Smooth muscle cell (in vitro differentiated cells): ENCODE measurements at regions not wholly inside any gene's neighbourhood (a gene's known extent, or its start where the extent isn't known, plus 50 kb on each side); places are given as distances from the start of the nearest gene placed in this dataset.

Experiments
- DNase-seq: peaks from one replicate; lab custom pipeline; 2025; ENCODE audit not compliant: unreplicated experiment; lab: John Stamatoyannopoulos, UW
- H2AFZ ChIP-seq: fragments of 200-600 bp; sonication (generic); 2 replicates; pipeline ENCODE4 v1.6.0; 2016; ENCODE audit warnings: antibody characterized with exemption, low read depth, mild to moderate bottlenecking
- H3F3A ChIP-seq: fragments of 200-600 bp; sonication (generic); 2 replicates; pipeline ENCODE4 v1.6.0; 2017; ENCODE audit warnings: antibody characterized with exemption, low read depth
- H3K27ac ChIP-seq: fragments of 200-600 bp; sonication (generic); 2 replicates; pipeline ENCODE4 v1.5.1; 2016; ENCODE audit warnings: low read depth, mild to moderate bottlenecking
- H3K27me3 ChIP-seq: fragments of 200-600 bp; sonication (generic); 2 replicates; pipeline ENCODE4 v1.6.1; 2016; ENCODE audit warnings: low read depth, mild to moderate bottlenecking
- H3K36me3 ChIP-seq: fragments of 200-600 bp; sonication (generic); 2 replicates; pipeline ENCODE4 v1.5.1; 2016; ENCODE audit warnings: low read depth
- H3K4me1 ChIP-seq: fragments of 200-600 bp; sonication (generic); 2 replicates; pipeline ENCODE4 v1.5.1; 2016; ENCODE audit warnings: low read depth
- H3K4me2 ChIP-seq: fragments of 200-600 bp; sonication (generic); 2 replicates; pipeline ENCODE4 v1.6.0; 2016; ENCODE audit warnings: mild to moderate bottlenecking
- H3K4me3 ChIP-seq: fragments of 200-600 bp; sonication (generic); 2 replicates; pipeline ENCODE4 v1.5.1; 2016; ENCODE audit warnings: mild to moderate bottlenecking
- H3K79me2 ChIP-seq: fragments of 200-600 bp; sonication (generic); 2 replicates; pipeline ENCODE4 v1.6.0; 2016; ENCODE audit warnings: low read depth, mild to moderate bottlenecking
- H3K9ac ChIP-seq: fragments of 200-600 bp; sonication (generic); 2 replicates; pipeline ENCODE4 v1.6.0; 2016; ENCODE audit warnings: low read depth
- H3K9me3 ChIP-seq: fragments of 200-600 bp; sonication (generic); replicated peaks from 2 replicates; pipeline ENCODE4 v1.5.1; 2016; ENCODE audit warnings: low read depth
- H4K20me1 ChIP-seq: fragments of 200-600 bp; sonication (generic); 2 replicates; pipeline ENCODE4 v1.6.0; 2016; ENCODE audit warnings: low read depth
- CTCF ChIP-seq: fragments of 200-600 bp; sonication (generic); IDR thresholded peaks from 2 replicates; pipeline ENCODE4 v1.5.1; 2017; ENCODE audit warnings: borderline replicate concordance, mild to moderate bottlenecking, antibody characterized with exemption; ENCODE audit not compliant: insufficient read depth, poor library complexity, severe bottlenecking
- WGBS: methylation state at CpG from one replicate; pipeline ENCODE4 v1.1.7; 2016; ENCODE audit warnings: low lambda C conversion rate; 5-methylcytosine and 5-hydroxymethylcytosine counted together

GRCh38 chr5:53239301-53239990, 129.9 kb upstream of the MOCS2 start:
- Histone ChIP-seq H3K4me3 (no peak overlapping the region), H3K36me3 (no peaks in the 10 kb centered on the region), H3K9me3 (no peaks in the 10 kb centered on the region), H3K27me3 (no peaks in the 10 kb centered on the region), H3K27ac (no peak overlapping the region), H3K4me1 (no peaks in the 10 kb centered on the region), H4K20me1 (no peaks in the 10 kb centered on the region), H3F3A (no peaks in the 10 kb centered on the region), H3K79me2 (no peaks in the 10 kb centered on the region), H3K4me2 (no peak overlapping the region), H2AFZ (no peak overlapping the region), H3K9ac (no peak overlapping the region)
- no peak for DNase-seq
- 98% methylated on average over 2 of the region's 2 CpGs for WGBS
- no peak for TF ChIP-seq CTCF

GRCh38 chr5:53240661-53241060, 131.1 kb upstream of the MOCS2 start:
- no peak overlapping the region for H2AFZ ChIP-seq
- H3K4me1 ChIP-seq, result no peaks in the 10 kb centered on the region
- H3F3A ChIP-seq, result no peaks in the 10 kb centered on the region
- DNase-seq, result no peak
- no peak overlapping the region for H3K27ac ChIP-seq
- no peak for TF ChIP-seq CTCF
- H3K4me3 ChIP-seq, result no peak overlapping the region
- no peaks in the 10 kb centered on the region for H4K20me1 ChIP-seq
- no peaks in the 10 kb centered on the region for H3K9me3 ChIP-seq
- H3K4me2 ChIP-seq, result no peak overlapping the region
- no peaks in the 10 kb centered on the region for H3K27me3 ChIP-seq
- no peaks in the 10 kb centered on the region for H3K79me2 ChIP-seq
- no peaks in the 10 kb centered on the region for H3K36me3 ChIP-seq
- H3K9ac ChIP-seq, result no peak overlapping the region

GRCh38 chr5:53241572-53241971, 132.0 kb upstream of the MOCS2 start:
- Histone ChIP-seq H3F3A (no peaks in the 10 kb centered on the region), H3K4me2 (no peak overlapping the region), H3K9ac (no peak overlapping the region), H2AFZ (no peak overlapping the region), H3K79me2 (no peaks in the 10 kb centered on the region), H4K20me1 (no peaks in the 10 kb centered on the region), H3K27me3 (no peaks in the 10 kb centered on the region), H3K4me3 (no peak overlapping the region), H3K36me3 (no peaks in the 10 kb centered on the region), H3K9me3 (no peaks in the 10 kb centered on the region), H3K27ac (no peak overlapping the region), H3K4me1 (no peaks in the 10 kb centered on the region)
- no peak for DNase-seq
- 94% methylated on average over 5 of the region's 5 CpGs for WGBS
- no peak for TF ChIP-seq CTCF

GRCh38 chr5:53243403-53243802, 133.8 kb upstream of the MOCS2 start:
- H3K9me3 ChIP-seq, result no peaks in the 10 kb centered on the region
- no peaks in the 10 kb centered on the region for H4K20me1 ChIP-seq
- H3K4me2 ChIP-seq, result no peak overlapping the region
- H3K4me1 ChIP-seq, result no peaks in the 10 kb centered on the region
- no peak overlapping the region for H3K9ac ChIP-seq
- no peak overlapping the region for H3K27ac ChIP-seq
- TF ChIP-seq CTCF, result no peak
- DNase-seq, result no peak
- H3K27me3 ChIP-seq, result no peaks in the 10 kb centered on the region
- no peaks in the 10 kb centered on the region for H3F3A ChIP-seq
- no peak overlapping the region for H2AFZ ChIP-seq
- H3K36me3 ChIP-seq, result no peaks in the 10 kb centered on the region
- H3K79me2 ChIP-seq, result no peaks in the 10 kb centered on the region
- WGBS, result 94% methylated on average over 3 of the region's 3 CpGs
- H3K4me3 ChIP-seq, result no peak overlapping the region
